ENCODE measurements at regions not wholly inside any gene's neighbourhood (a gene's known extent, or its start where the extent isn't known, plus 50 kb on each side); places are given as distances from the start of the nearest gene placed in this dataset.

DNA sequence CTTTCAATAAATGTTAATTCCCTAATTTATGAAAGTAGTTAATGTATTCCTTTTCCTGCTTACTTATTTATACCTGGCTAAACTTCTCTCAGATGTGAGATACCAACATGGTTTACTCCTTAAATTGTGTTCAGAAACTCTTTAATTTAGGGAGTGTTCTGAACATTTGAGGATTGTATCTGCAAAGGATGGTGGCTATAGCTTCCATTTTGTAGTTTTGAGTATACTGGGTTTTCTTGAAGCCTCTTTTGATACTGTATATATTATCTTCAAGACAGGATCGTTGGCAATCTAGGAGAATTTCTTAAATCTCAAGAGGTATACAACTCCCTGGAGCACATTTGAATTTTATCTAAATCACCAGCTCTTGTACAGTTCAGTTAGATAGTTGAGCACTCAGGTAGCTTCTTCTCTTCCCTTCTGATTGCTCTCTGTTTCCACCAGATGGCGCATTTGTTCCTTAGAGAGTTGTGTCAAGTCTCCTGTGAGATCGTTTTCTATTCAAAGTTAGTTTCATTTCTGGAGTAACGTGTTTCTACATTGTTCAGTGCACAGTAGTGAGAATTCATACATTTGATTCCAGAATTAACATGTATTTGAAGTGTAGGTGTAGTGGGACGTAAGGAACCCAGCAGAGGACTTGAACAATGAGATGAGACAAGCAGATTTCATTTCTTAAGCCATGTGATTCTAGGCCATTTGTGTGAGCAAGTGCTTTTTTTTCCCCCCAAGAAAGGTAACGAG is 63.2 kb upstream of the GARIN1A start (continued):
- TF ChIP-seq, protein P1, sequence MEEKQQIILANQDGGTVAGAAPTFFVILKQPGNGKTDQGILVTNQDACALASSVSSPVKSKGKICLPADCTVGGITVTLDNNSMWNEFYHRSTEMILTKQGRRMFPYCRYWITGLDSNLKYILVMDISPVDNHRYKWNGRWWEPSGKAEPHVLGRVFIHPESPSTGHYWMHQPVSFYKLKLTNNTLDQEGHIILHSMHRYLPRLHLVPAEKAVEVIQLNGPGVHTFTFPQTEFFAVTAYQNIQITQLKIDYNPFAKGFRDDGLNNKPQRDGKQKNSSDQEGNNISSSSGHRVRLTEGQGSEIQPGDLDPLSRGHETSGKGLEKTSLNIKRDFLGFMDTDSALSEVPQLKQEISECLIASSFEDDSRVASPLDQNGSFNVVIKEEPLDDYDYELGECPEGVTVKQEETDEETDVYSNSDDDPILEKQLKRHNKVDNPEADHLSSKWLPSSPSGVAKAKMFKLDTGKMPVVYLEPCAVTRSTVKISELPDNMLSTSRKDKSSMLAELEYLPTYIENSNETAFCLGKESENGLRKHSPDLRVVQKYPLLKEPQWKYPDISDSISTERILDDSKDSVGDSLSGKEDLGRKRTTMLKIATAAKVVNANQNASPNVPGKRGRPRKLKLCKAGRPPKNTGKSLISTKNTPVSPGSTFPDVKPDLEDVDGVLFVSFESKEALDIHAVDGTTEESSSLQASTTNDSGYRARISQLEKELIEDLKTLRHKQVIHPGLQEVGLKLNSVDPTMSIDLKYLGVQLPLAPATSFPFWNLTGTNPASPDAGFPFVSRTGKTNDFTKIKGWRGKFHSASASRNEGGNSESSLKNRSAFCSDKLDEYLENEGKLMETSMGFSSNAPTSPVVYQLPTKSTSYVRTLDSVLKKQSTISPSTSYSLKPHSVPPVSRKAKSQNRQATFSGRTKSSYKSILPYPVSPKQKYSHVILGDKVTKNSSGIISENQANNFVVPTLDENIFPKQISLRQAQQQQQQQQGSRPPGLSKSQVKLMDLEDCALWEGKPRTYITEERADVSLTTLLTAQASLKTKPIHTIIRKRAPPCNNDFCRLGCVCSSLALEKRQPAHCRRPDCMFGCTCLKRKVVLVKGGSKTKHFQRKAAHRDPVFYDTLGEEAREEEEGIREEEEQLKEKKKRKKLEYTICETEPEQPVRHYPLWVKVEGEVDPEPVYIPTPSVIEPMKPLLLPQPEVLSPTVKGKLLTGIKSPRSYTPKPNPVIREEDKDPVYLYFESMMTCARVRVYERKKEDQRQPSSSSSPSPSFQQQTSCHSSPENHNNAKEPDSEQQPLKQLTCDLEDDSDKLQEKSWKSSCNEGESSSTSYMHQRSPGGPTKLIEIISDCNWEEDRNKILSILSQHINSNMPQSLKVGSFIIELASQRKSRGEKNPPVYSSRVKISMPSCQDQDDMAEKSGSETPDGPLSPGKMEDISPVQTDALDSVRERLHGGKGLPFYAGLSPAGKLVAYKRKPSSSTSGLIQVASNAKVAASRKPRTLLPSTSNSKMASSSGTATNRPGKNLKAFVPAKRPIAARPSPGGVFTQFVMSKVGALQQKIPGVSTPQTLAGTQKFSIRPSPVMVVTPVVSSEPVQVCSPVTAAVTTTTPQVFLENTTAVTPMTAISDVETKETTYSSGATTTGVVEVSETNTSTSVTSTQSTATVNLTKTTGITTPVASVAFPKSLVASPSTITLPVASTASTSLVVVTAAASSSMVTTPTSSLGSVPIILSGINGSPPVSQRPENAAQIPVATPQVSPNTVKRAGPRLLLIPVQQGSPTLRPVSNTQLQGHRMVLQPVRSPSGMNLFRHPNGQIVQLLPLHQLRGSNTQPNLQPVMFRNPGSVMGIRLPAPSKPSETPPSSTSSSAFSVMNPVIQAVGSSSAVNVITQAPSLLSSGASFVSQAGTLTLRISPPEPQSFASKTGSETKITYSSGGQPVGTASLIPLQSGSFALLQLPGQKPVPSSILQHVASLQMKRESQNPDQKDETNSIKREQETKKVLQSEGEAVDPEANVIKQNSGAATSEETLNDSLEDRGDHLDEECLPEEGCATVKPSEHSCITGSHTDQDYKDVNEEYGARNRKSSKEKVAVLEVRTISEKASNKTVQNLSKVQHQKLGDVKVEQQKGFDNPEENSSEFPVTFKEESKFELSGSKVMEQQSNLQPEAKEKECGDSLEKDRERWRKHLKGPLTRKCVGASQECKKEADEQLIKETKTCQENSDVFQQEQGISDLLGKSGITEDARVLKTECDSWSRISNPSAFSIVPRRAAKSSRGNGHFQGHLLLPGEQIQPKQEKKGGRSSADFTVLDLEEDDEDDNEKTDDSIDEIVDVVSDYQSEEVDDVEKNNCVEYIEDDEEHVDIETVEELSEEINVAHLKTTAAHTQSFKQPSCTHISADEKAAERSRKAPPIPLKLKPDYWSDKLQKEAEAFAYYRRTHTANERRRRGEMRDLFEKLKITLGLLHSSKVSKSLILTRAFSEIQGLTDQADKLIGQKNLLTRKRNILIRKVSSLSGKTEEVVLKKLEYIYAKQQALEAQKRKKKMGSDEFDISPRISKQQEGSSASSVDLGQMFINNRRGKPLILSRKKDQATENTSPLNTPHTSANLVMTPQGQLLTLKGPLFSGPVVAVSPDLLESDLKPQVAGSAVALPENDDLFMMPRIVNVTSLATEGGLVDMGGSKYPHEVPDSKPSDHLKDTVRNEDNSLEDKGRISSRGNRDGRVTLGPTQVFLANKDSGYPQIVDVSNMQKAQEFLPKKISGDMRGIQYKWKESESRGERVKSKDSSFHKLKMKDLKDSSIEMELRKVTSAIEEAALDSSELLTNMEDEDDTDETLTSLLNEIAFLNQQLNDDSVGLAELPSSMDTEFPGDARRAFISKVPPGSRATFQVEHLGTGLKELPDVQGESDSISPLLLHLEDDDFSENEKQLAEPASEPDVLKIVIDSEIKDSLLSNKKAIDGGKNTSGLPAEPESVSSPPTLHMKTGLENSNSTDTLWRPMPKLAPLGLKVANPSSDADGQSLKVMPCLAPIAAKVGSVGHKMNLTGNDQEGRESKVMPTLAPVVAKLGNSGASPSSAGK (IDR thresholded peaks at IDR 0.05), result peak; percentile 50; the same call in 1 of the 2 replicates
- TF ChIP-seq HDAC2 (IDR thresholded peaks at IDR 0.05) (0 out of 2 replicates have a peak, but pooled peaks have one; percentile 36), SOX6 (IDR thresholded peaks at IDR 0.05) (peak; percentile 39; the same call in 1 of the 2 replicates), SMC3 (conservative IDR thresholded peaks at IDR 0.05; ENCODE audit: insufficient read depth, low read depth, low read length) (peak; percentile 35; the same call in 1 of the 2 replicates)
- TF ChIP-seq, protein P2, sequence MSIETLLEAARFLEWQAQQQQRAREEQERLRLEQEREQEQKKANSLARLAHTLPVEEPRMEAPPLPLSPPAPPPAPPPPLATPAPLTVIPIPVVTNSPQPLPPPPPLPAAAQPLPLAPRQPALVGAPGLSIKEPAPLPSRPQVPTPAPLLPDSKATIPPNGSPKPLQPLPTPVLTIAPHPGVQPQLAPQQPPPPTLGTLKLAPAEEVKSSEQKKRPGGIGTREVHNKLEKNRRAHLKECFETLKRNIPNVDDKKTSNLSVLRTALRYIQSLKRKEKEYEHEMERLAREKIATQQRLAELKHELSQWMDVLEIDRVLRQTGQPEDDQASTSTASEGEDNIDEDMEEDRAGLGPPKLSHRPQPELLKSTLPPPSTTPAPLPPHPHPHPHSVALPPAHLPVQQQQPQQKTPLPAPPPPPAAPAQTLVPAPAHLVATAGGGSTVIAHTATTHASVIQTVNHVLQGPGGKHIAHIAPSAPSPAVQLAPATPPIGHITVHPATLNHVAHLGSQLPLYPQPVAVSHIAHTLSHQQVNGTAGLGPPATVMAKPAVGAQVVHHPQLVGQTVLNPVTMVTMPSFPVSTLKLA (conservative IDR thresholded peaks at IDR 0.05), result 0 out of 4 replicates have a peak, but pooled peaks have one; percentile 30 to 33
- TF ChIP-seq, protein P3, sequence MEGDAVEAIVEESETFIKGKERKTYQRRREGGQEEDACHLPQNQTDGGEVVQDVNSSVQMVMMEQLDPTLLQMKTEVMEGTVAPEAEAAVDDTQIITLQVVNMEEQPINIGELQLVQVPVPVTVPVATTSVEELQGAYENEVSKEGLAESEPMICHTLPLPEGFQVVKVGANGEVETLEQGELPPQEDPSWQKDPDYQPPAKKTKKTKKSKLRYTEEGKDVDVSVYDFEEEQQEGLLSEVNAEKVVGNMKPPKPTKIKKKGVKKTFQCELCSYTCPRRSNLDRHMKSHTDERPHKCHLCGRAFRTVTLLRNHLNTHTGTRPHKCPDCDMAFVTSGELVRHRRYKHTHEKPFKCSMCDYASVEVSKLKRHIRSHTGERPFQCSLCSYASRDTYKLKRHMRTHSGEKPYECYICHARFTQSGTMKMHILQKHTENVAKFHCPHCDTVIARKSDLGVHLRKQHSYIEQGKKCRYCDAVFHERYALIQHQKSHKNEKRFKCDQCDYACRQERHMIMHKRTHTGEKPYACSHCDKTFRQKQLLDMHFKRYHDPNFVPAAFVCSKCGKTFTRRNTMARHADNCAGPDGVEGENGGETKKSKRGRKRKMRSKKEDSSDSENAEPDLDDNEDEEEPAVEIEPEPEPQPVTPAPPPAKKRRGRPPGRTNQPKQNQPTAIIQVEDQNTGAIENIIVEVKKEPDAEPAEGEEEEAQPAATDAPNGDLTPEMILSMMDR (IDR thresholded peaks at IDR 0.05 in 2 of 3, conservative IDR thresholded peaks at IDR 0.05 in 1 of 3; ENCODE audit: insufficient read depth in 2 of 3, low read depth in 1 of 3, low read length in 3 of 3), result peak in 2 of 3 experiments; percentile 42 to 58; a peak in 5 of 6 replicates

Measured in K562 (cell line).